HEK293T (cell line): ENCODE measurements at regions not wholly inside any gene's neighbourhood (a gene's known extent, or its start where the extent isn't known, plus 50 kb on each side); places are given as distances from the start of the nearest gene placed in this dataset.

Experiments
- ARNT ChIP-seq: fragments of 450-650 bp; IDR thresholded peaks from 2 replicates; pipeline ENCODE4 v1.6.1; 2017; ENCODE audit warnings: mild to moderate bottlenecking
- ELF4 ChIP-seq: fragments of 450-650 bp; IDR thresholded peaks from 2 replicates; pipeline ENCODE4 v1.6.1; 2017; ENCODE audit warnings: antibody characterized with exemption
- HDGF ChIP-seq: fragments of 450-650 bp; IDR thresholded peaks from 2 replicates; pipeline ENCODE4 v1.6.1; 2017; ENCODE audit warnings: antibody characterized with exemption, borderline replicate concordance
- L3MBTL2 ChIP-seq: fragments of 450-650 bp; conservative IDR thresholded peaks from 2 replicates; pipeline ENCODE4 v1.6.1; 2016; ENCODE audit warnings: mild to moderate bottlenecking
- LEF1 ChIP-seq: fragments of 450-650 bp; IDR thresholded peaks from 2 replicates; pipeline ENCODE4 v1.6.1; 2017; ENCODE audit warnings: mild to moderate bottlenecking, borderline replicate concordance
- SP1 ChIP-seq: fragments of 450-650 bp; IDR thresholded peaks from 2 replicates; pipeline ENCODE4 v1.6.1; 2017
- ZNF384 ChIP-seq: fragments of 450-650 bp; IDR thresholded peaks from 2 replicates; pipeline ENCODE4 v1.6.1; 2016

DNA sequence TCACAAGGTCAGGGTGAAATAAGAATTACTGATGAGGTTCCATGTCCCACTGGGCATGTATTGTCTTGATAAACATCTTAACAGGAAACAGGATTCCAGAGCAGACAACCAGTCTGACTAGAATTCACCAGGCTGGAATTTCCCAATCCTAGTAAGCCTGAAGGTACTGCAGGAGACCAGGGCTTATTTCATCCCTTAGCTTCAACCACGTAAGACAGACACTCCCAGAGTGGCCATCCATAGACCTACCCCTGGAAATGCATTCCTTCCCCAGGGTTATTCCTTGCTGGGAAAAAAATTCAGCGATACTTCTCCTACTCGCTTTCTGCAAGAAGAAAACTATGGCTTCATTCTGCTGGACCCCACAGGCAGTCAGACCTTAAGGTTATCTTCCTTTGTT, 785.4 kb downstream of the NR2F1-AS1 start:
- TF ChIP-seq L3MBTL2 (no peak), HDGF (no peak), ELF4 (no peak), ZNF384 (no peak), SP1 (no peak), LEF1 (no peak), ARNT (no peak)
